GM18505 (cell line): ENCODE measurements at regions not wholly inside any gene's neighbourhood (a gene's known extent, or its start where the extent isn't known, plus 50 kb on each side); places are given as distances from the start of the nearest gene placed in this dataset.

Experiments
- ATAC-seq: cut with Tn5 transposase; IDR thresholded peaks from one replicate; pipeline ENCODE4 v1.9.1; 2021; ENCODE audit not compliant: unreplicated experiment
- POLR2A ChIP-seq: IDR thresholded peaks from 4 replicates; pipeline ENCODE4 v1.6.1; 2011; ENCODE audit warnings: borderline replicate concordance; ENCODE audit not compliant: insufficient read depth, insufficient read length; ENCODE audit errors: extremely low read depth

DNA sequence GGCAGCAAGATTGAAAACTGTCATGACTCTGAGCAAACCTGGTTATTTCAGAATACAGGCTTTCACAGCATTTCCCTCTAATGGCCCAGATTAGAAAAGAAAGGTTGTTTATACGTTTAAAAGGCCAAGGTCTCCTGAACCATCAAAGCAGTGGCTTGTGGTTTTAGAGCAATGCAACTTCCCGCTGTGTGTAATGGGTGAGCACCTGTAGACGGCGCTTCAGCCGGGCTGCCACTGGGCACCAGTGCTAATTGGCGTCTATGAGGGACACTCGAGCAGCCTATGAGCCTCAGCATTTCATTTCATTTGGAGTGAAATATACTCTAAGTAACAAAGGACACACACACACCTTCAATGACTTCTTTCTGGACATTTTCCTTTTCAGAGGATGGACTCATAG is 671.0 kb upstream of the FZD8 start:
- ATAC-seq = no peak
- TF ChIP-seq POLR2A = no peak

DNA sequence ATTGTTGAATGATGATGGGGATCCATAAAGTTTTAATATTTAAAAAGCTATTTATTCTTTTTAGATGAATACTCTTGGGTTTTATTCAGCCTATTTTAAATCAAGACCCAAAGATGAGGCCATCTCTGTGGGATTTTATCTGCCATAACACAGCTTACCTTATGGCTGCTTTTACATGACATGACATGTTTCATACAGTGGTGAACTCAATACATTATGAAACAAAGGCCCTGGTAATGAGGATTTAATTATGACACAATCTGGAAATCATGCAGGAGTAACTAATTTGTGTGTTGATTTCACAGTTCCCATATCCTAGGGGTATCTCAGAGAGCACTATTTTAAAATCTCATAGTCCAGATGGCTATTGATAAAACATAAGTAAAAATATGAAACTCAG is 661.8 kb upstream of the FZD8 start:
- no peak for ATAC-seq
- TF ChIP-seq POLR2A = no peak

DNA sequence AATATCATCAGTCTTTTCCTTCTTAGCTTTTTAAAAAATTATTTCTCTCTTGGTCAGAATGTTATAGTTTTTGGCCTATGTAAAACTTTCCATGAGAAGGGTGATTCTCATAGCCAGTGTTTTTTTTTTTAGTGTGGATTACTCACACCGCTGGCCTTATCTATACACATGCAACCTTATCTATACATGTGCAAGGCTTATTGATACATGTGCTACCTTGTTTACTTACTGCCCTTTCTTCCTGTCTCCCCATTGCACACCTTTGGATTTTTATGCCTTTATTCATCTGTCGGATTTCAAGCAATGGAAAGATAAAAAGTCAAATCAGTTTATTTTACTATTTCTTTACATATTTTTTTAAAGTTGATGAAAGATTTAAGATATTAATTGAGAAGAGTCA is 660.0 kb upstream of the FZD8 start:
- ATAC-seq = no peak
- no peak for TF ChIP-seq POLR2A

- TF ChIP-seq POLR2A = no peak
- no peak for ATAC-seq
Measured at GRCh38 chr10:36301539-36301938, 659.4 kb upstream of the FZD8 start.

DNA sequence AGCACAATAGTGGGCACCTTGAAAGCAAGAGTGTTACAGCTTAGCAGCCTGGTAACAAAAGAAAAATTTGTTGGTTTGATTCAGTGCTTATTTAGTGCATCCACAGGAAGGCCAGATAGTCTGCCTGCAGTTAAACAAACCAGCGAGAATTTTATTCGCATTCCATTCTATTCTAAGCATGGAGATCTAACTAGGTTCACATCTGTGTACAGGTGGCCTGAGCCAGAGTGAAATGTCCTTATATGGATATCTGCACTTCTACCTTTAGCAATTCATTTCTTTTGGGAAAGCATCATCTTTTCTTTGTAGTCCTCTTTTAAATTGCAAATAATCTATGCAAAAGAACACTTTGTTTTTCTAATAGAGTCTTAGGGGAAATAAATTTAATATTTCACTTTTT is 659.0 kb upstream of the FZD8 start:
- ATAC-seq = no peak
- no peak for TF ChIP-seq POLR2A

DNA sequence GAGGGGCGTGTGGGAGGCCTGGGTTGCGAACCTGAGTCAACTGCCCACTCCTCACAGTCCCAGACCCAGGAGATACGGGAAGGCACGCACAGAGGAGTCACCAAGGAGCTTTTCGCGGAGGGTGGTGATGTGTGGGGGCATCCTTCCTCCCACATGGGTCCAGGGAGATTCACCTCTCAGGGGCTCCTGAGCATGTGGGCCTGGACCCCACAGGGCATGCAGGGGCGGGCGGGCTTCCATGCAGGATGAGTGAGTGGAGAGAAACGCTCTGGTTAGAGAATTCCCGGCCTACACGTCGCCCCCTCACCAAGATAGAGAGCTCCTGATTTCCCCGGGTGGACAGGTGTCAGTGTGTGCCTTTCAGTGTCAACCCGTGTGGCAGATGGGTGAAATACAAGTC is 641.7 kb upstream of the FZD8 start:
- no peak for TF ChIP-seq POLR2A
- ATAC-seq = no peak

DNA sequence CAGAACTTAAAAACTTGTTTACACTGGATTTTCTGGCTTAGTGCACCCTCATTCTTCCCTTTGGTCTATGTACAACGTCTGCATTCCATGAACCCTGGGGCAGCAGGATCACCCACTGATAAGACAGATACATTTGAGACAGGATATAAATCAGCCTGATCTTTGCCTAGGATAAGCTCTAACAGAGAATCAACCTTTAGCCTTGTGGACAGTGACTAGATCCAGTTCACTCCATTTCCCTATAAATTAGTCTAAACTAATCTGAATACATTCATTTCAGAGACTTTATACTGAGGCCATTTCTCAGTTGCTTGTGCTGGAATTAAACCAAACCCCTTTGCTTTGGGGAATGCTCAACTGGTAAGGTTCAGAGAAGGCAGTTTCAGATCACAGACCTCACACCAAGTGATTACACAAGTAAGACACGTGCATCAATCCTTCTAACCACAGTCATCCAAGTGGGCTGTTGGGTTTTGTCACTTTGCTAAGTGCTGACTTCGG is 639.8 kb upstream of the FZD8 start:
- TF ChIP-seq POLR2A = no peak
- ATAC-seq = no peak

GRCh38 chr10:36280890-36281499 is 638.9 kb upstream of the FZD8 start:
- TF ChIP-seq POLR2A = no peak
- ATAC-seq = no peak

DNA sequence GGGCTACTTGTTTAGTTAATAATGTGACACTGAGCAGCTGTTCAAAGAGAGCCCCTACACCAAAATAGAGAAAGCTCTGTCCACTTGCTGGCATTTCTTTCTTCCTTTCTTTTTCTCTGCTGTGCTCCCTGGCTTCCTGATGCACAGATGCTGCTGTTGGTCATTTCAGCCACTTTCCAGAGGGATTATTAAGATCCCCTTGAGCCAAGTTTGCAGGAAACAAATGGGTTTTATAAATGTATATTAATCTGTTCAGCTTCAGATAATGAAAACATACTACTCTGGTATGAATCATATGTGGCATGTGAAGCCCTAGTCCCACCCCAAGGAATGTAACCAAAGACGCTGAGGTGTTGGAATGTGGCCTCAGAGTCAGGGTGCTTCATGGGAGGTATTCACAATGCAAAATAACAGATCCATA is 638.2 kb upstream of the FZD8 start:
- no peak for TF ChIP-seq POLR2A
- ATAC-seq = no peak

DNA sequence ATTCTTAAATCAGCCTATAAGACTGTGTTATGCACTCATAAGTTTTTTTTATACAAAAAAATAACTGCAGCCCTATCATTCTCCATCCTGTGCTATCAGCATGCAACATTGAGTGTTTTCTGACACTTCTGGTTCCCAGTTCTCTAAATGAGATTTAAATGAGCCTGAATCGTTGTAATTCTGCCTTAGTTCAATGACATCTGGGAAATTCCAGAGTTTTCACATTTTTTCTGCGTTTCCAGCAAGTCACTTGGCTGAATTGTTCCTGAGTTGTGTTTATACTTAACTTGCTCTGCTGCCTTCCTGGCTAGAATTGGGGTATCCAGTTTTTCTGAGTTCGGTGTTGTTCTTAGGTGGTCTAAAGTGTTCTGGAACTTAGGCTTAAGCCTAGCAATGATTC is 636.1 kb upstream of the FZD8 start:
- ATAC-seq = no peak
- TF ChIP-seq POLR2A = no peak

- TF ChIP-seq POLR2A = no peak
- no peak for ATAC-seq
Measured at GRCh38 chr10:36277459-36277858, 635.4 kb upstream of the FZD8 start.

GRCh38 chr10:36271627-36272340 is 629.7 kb upstream of the FZD8 start:
- ATAC-seq = no peak
- TF ChIP-seq POLR2A = no peak

DNA sequence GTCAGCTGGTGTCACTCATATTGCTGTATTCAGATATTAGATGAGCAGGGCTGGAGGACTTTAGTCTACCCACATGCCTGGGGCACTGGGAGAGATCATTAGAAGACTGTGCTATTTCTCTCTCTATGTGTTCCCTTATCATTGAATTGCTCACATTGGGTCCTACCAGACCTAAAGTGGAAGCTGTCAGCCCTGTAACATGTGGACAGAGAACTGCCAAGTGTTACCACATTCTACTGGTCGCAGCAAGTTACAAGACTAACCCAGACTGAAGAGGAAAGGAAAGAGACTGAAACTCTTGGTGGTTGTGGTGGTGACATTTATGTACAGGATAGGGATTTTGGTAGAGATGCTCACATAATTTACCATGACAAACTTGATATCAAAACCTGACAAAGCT is 627.1 kb upstream of the FZD8 start:
- no peak for ATAC-seq
- no peak for TF ChIP-seq POLR2A

DNA sequence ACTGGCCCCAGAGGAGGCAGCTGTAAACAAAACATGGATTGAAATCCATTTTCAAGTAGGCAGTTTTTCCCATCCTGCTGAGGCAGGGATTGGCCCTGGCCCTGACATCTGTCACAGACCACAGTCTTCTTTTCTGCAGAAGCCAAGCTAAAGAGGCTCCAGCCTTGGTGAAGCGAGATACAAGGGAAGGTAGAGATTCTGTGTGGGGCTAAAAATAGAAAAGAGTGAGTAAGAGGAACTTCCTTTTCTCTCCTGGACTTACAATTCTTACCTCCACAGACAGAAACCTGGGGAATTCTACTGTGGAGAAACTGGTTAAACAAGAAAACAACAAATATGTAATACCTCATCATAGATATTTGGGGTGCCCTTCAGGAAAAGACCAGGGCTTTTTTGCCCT is 624.8 kb upstream of the FZD8 start:
- ATAC-seq = no peak
- TF ChIP-seq POLR2A = no peak
